ENCODE measurements at regions not wholly inside any gene's neighbourhood (a gene's known extent, or its start where the extent isn't known, plus 50 kb on each side); places are given as distances from the start of the nearest gene placed in this dataset.

DNA sequence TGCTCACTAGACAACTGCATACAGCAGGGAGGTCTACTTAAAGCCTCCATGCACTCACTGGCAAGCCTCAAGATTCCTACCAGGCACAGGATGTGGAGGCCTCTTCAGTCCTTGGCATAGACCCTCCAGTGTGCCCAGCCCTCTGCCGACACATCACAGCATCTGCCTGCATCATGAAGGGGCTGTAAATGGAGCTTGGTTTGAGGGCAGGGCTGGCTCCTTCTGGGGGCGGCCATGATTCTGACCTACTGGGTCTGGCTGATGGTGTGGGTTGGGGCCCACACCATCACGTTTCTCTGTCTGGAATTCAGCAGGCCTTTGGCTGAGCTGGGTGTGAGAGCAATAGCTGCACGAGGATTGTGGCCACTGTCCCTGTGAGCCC, 84.9 kb upstream of the SHB start:
- H3K9me3 ChIP-seq (ENCODE audit: control insufficient read depth, insufficient read depth, low read depth, low read length) = no peaks in the 10 kb centered on the region
- H4K20me1 ChIP-seq (ENCODE audit: control insufficient read depth, extremely low read depth, insufficient read depth, low read length) = no peaks in the 10 kb centered on the region
- no peak overlapping the region for H2AFZ ChIP-seq (ENCODE audit: low read length)
- TF ChIP-seq EZH2 (IDR thresholded peaks at IDR 0.05; ENCODE audit: low read length, missing control alignments) = no peak
- TF ChIP-seq CTCF (conservative IDR thresholded peaks at IDR 0.05 in 1 of 2, IDR thresholded peaks at IDR 0.05 in 1 of 2; ENCODE audit: low read depth in 1 of 2, low read length in 2 of 2) = no peak
- H3K4me3 ChIP-seq (replicated peaks in 1 of 4; ENCODE audit: control extremely low read depth in 1 of 4, insufficient read depth in 1 of 4, low read depth in 3 of 4, low read length in 4 of 4) = no peak overlapping the region
- H3K4me1 ChIP-seq (ENCODE audit: control insufficient read depth, extremely low read depth, insufficient read depth, low read length) = no peaks in the 10 kb centered on the region
- peaks cover 11% of the 10 kb centered on the region for H3K27me3 ChIP-seq (ENCODE audit: control insufficient read depth, insufficient read depth, low read length)
- no peak overlapping the region for H3K27ac ChIP-seq (ENCODE audit: insufficient read depth, low read length)
- no peaks in the 10 kb centered on the region for H3K36me3 ChIP-seq (ENCODE audit: control insufficient read depth, insufficient read depth, low read length)
- no peak overlapping the region for H3K4me2 ChIP-seq (ENCODE audit: extremely low read depth, insufficient read depth, low read length)
- no peak for DNase-seq (ENCODE audit: low read depth in 2 of 2)
- H3K79me2 ChIP-seq (ENCODE audit: control insufficient read depth, insufficient read depth, low read length) = no peaks in the 10 kb centered on the region
- H3K9ac ChIP-seq (ENCODE audit: insufficient read depth, low read length) = no peak overlapping the region

DNA sequence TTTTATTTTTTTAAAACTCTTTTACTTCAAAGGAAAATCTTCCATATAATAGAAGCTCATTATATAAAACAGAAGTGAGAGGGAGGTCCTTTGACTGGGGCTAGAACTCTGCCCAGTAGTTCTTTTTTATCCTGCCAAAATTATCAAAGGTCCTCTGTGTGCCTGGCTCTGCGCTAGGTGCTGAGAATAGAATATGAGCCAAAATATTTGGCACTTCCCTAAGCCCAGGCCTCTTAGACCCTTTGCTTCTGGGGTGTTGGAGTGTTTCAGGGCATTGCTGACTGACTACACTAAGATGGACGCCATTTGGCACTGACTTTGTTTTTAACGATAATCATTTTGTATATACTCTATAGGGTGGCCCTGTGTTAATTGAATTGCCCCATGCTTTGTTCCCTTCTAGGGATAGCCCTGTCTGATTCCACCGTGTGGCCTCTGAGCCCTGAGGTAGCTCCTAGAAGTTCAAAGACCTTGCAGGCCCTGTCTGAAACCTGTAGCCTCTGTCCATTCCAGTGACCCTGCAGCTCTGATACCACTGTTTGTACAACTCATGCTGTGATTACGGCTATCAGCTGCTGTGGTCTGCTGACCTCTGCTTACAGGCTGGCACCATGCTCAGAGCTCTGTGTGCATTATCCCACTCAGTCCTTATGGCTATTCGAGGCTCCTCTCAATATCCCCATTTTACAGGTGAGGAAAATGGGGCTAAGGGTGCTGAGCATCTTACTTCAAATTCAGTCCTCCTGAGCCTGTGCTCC, 84.3 kb upstream of the SHB start:
- no peak for DNase-seq (ENCODE audit: low read depth in 2 of 2)

GRCh38 chr9:38149647-38150046, 80.6 kb upstream of the SHB start:
- Histone ChIP-seq H4K20me1 (ENCODE audit: control insufficient read depth, extremely low read depth, insufficient read depth, low read length) (no peaks in the 10 kb centered on the region), H3K9me3 (ENCODE audit: control insufficient read depth, insufficient read depth, low read depth, low read length) (no peaks in the 10 kb centered on the region), H3K79me2 (ENCODE audit: control insufficient read depth, insufficient read depth, low read length) (no peaks in the 10 kb centered on the region), H3K4me1 (ENCODE audit: control insufficient read depth, extremely low read depth, insufficient read depth, low read length) (no peaks in the 10 kb centered on the region), H3K4me2 (ENCODE audit: extremely low read depth, insufficient read depth, low read length) (no peak overlapping the region), H3K27ac (ENCODE audit: insufficient read depth, low read length) (no peak overlapping the region), H3K4me3 (replicated peaks in 1 of 4; ENCODE audit: control extremely low read depth in 1 of 4, insufficient read depth in 1 of 4, low read depth in 3 of 4, low read length in 4 of 4) (no peak overlapping the region), H3K27me3 (ENCODE audit: control insufficient read depth, insufficient read depth, low read length) (peaks cover 12% of the 10 kb centered on the region), H3K9ac (ENCODE audit: insufficient read depth, low read length) (no peak overlapping the region), H3K36me3 (ENCODE audit: control insufficient read depth, insufficient read depth, low read length) (no peaks in the 10 kb centered on the region), H2AFZ (ENCODE audit: low read length) (no peak overlapping the region)
- no peak for DNase-seq (ENCODE audit: low read depth in 2 of 2)
- no peak for TF ChIP-seq EZH2 (IDR thresholded peaks at IDR 0.05; ENCODE audit: low read length, missing control alignments)
- no peak for TF ChIP-seq CTCF (conservative IDR thresholded peaks at IDR 0.05 in 1 of 2, IDR thresholded peaks at IDR 0.05 in 1 of 2; ENCODE audit: low read depth in 1 of 2, low read length in 2 of 2)

More for the DNA sequence above, 84.3 kb upstream of the SHB start:
- Histone ChIP-seq H3K27me3 (ENCODE audit: control insufficient read depth, insufficient read depth, low read length) (peaks cover 11% of the 10 kb centered on the region), H3K79me2 (ENCODE audit: control insufficient read depth, insufficient read depth, low read length) (no peaks in the 10 kb centered on the region), H3K4me1 (ENCODE audit: control insufficient read depth, extremely low read depth, insufficient read depth, low read length) (no peaks in the 10 kb centered on the region), H3K9ac (ENCODE audit: insufficient read depth, low read length) (no peak overlapping the region), H4K20me1 (ENCODE audit: control insufficient read depth, extremely low read depth, insufficient read depth, low read length) (no peaks in the 10 kb centered on the region), H3K4me3 (replicated peaks in 1 of 4; ENCODE audit: control extremely low read depth in 1 of 4, insufficient read depth in 1 of 4, low read depth in 3 of 4, low read length in 4 of 4) (no peak overlapping the region), H3K9me3 (ENCODE audit: control insufficient read depth, insufficient read depth, low read depth, low read length) (no peaks in the 10 kb centered on the region), H3K36me3 (ENCODE audit: control insufficient read depth, insufficient read depth, low read length) (no peaks in the 10 kb centered on the region), H3K4me2 (ENCODE audit: extremely low read depth, insufficient read depth, low read length) (no peak overlapping the region), H3K27ac (ENCODE audit: insufficient read depth, low read length) (no peak overlapping the region), H2AFZ (ENCODE audit: low read length) (no peak overlapping the region)
- TF ChIP-seq CTCF (conservative IDR thresholded peaks at IDR 0.05 in 1 of 2, IDR thresholded peaks at IDR 0.05 in 1 of 2; ENCODE audit: low read depth in 1 of 2, low read length in 2 of 2) (no peak), EZH2 (IDR thresholded peaks at IDR 0.05; ENCODE audit: low read length, missing control alignments) (no peak)
